Stomach (tissue), 8 donors: ENCODE measurements at regions not wholly inside any gene's neighbourhood (a gene's known extent, or its start where the extent isn't known, plus 50 kb on each side); places are given as distances from the start of the nearest gene placed in this dataset.

Experiments used
- DNase-seq, 2 donors: peaks; one replicate each; pipeline versions ENCODE4 v3.0.0 to v3.0.0-alpha.2; 2013 to 2019
- H3K27ac ChIP-seq, 5 donors: fragments of 200-600 bp in 4 of 5; sonication (generic) in 4 of 5; one replicate each; pipeline ENCODE4 v1.5.1; 2013 to 2019; ENCODE audit warnings: mild to moderate bottlenecking in 1 of 5, moderate library complexity in 1 of 5
- H3K27me3 ChIP-seq, 3 donors: fragments of 200-600 bp; sonication (generic); one replicate each; pipeline ENCODE4 v1.5.1; 2017 to 2019; ENCODE audit warnings: mixed run types in 1 of 3
- H3K36me3 ChIP-seq, 4 donors: fragments of 200-600 bp; sonication (generic); 1 replicate in 3 of 4; 2 replicates in 1 of 4; pipeline ENCODE4 v1.5.1; 2016 to 2019
- H3K4me1 ChIP-seq, 4 donors: fragments of 200-600 bp; sonication (generic); one replicate each; pipeline ENCODE4 v1.5.1; 2016 to 2019
- H3K4me3 ChIP-seq, 4 donors: fragments of 200-600 bp; sonication (generic) in 3 of 4; one replicate each; pipeline ENCODE4 v1.5.1; 2016 to 2019; ENCODE audit warnings: mild to moderate bottlenecking in 1 of 4
- H3K9me3 ChIP-seq, 4 donors: fragments of 200-600 bp; sonication (generic); one replicate each; pipeline ENCODE4 v1.5.1; 2016 to 2019
- CTCF ChIP-seq, 7 experiments: fragments of 450-650 bp in 4 of 7; fragments of 200-600 bp in 3 of 7; sonication (generic) in 3 of 7; IDR thresholded peaks; one replicate each; pipeline ENCODE4 v1.5.1; 2016 to 2019; ENCODE audit warnings: antibody characterized with exemption in 7 of 7, control low read depth in 2 of 7, mild to moderate bottlenecking in 1 of 7
- EP300 ChIP-seq: sonication (generic); formaldehyde crosslinking; IDR thresholded peaks from one replicate; pipeline ENCODE4 v1.6.1; 2017; ENCODE audit warnings: antibody characterized with exemption
- POLR2A ChIP-seq, 4 donors: fragments of 450-650 bp; IDR thresholded peaks; one replicate each; pipeline ENCODE4 v1.6.1; 2016; ENCODE audit warnings: antibody characterized with exemption in 4 of 4, control low read depth in 2 of 4, mild to moderate bottlenecking in 1 of 4, moderate library complexity in 1 of 4
- POLR2AphosphoS5 ChIP-seq, 3 donors: sonication (generic); formaldehyde crosslinking; IDR thresholded peaks; one replicate each; pipeline ENCODE4 v1.6.1; 2016; ENCODE audit warnings: antibody characterized with exemption in 3 of 3
- WGBS, 5 donors: extraction: QIAGEN DNeasy Blood & Tissue Kit in 3 of 5; methylation state at CpG; one replicate each; pipeline versions ENCODE4 v1.1.5 to v1.1.7; 2013 to 2018; 5-methylcytosine and 5-hydroxymethylcytosine counted together
- intact Hi-C: fragments of 100-400 bp; cut with DNase I; formaldehyde crosslinking; loops from one replicate; pipeline ENCODE4 v1.15.1; 2023; ENCODE audit warnings: low total_unique reads
- donor health status: healthy with polysubstance abuse.
- donor health status: Bipolar disorder and iron deficiency.
- donor health status: healthy.

GRCh38 chr12:27183342-27183741 lies 60.7 kb upstream of the STK38L start:
- no peak for TF ChIP-seq CTCF (IDR thresholded peaks at IDR 0.05)
- Histone ChIP-seq H3K4me3 (no peak overlapping the region), H3K4me1 (peaks cover 0 to 36% (median 14%) of the 10 kb centered on the region in 4 donors), H3K36me3 (no peaks in the 10 kb centered on the region), H3K9me3 (no peaks in the 10 kb centered on the region), H3K27me3 (no peaks in the 10 kb centered on the region), H3K27ac (peak overlapping the region in 1 of 5 donors; percentile 67)
- WGBS, 5 donors, result 39 to 79% (median 68%) methylated on average over 2 of the region's 2 CpGs
- intact Hi-C loops, result no loop called here
- DNase-seq, result no peak

GRCh38 chr12:27185234-27186021 lies 58.7 kb upstream of the STK38L start:
- H3K4me1 ChIP-seq, result peaks cover 0 to 24% (median 8%) of the 10 kb centered on the region in 4 donors
- no peak for TF ChIP-seq EP300
- no peak for TF ChIP-seq POLR2AphosphoS5 (IDR thresholded peaks at IDR 0.05)
- no peak for TF ChIP-seq CTCF (IDR thresholded peaks at IDR 0.05)
- TF ChIP-seq POLR2A (IDR thresholded peaks at IDR 0.05), result no peak
- H3K27ac ChIP-seq, result peak overlapping the region in 3 of 5 donors; percentile 12 to 60 (median 35)

GRCh38 chr12:27186022-27186839 lies 57.9 kb upstream of the STK38L start:
- Histone ChIP-seq H3K4me3 (no peak overlapping the region), H3K27me3 (no peaks in the 10 kb centered on the region), H3K36me3 (no peaks in the 10 kb centered on the region), H3K9me3 (no peaks in the 10 kb centered on the region), H3K27ac (peak overlapping the region in 3 of 5 donors; percentile 12 to 60 (median 35)), H3K4me1 (peaks cover 0 to 30% (median 12%) of the 10 kb centered on the region in 4 donors)
- TF ChIP-seq CTCF (IDR thresholded peaks at IDR 0.05) (no peak), POLR2A (IDR thresholded peaks at IDR 0.05) (no peak), POLR2AphosphoS5 (IDR thresholded peaks at IDR 0.05) (no peak), EP300 (no peak)
- DNase-seq, result no peak
- intact Hi-C loops, result no loop called here
- WGBS, 5 donors, result 61 to 66% (median 65%) methylated on average over 6 of the region's 6 CpGs

More at GRCh38 chr12:27185234-27186021, 58.7 kb upstream of the STK38L start:
- 51 to 71% (median 60%) methylated on average over 4 of the region's 4 CpGs for WGBS, 5 donors
- no peak for DNase-seq
- intact Hi-C loops, result no loop called here
- no peaks in the 10 kb centered on the region for H3K27me3 ChIP-seq
- no peaks in the 10 kb centered on the region for H3K36me3 ChIP-seq
- no peak overlapping the region for H3K4me3 ChIP-seq
- H3K9me3 ChIP-seq, result no peaks in the 10 kb centered on the region

GRCh38 chr12:27187697-27188096 lies 56.4 kb upstream of the STK38L start:
- Histone ChIP-seq H3K4me3 (no peak overlapping the region), H3K27ac (peak overlapping the region in 1 of 5 donors; percentile 60), H3K9me3 (no peaks in the 10 kb centered on the region), H3K4me1 (peaks cover under 1 to 44% (median 19%) of the 10 kb centered on the region in 4 donors), H3K36me3 (no peaks in the 10 kb centered on the region), H3K27me3 (no peaks in the 10 kb centered on the region)
- DNase-seq, result no peak
- intact Hi-C loops, result no loop called here
- TF ChIP-seq CTCF (IDR thresholded peaks at IDR 0.05), result no peak
- no peak for TF ChIP-seq POLR2AphosphoS5 (IDR thresholded peaks at IDR 0.05)
- no peak for TF ChIP-seq POLR2A (IDR thresholded peaks at IDR 0.05)
- no peak for TF ChIP-seq EP300
- 95 to 98% (median 96%) methylated on average over 7 of the region's 7 CpGs for WGBS, 5 donors
